Testis (tissue), 2 donors: ENCODE measurements at regions not wholly inside any gene's neighbourhood (a gene's known extent, or its start where the extent isn't known, plus 50 kb on each side); places are given as distances from the start of the nearest gene placed in this dataset.
"Not testable (repeated sequence)": the region's sequence is repeated elsewhere in the genome, so short reads cannot be mapped to it uniquely, and the experiment has no call there.

ENCODE experiments used
- DNase-seq: peaks from one replicate; pipeline ENCODE4 v3.0.0-alpha.2; 2019
- H3K27ac ChIP-seq, 2 donors: fragments of 200-600 bp; sonication (generic); one replicate each; pipeline ENCODE4 v1.5.1; 2019
- H3K27me3 ChIP-seq: fragments of 200-600 bp; sonication (generic); one replicate; pipeline ENCODE4 v1.5.1; 2019
- H3K36me3 ChIP-seq: fragments of 200-600 bp; sonication (generic); one replicate; pipeline ENCODE4 v1.5.1; 2017; ENCODE audit warnings: low read depth; ENCODE audit errors: missing control alignments
- H3K4me1 ChIP-seq: fragments of 200-600 bp; sonication (generic); one replicate; pipeline ENCODE4 v1.5.1; 2019
- H3K4me3 ChIP-seq, 2 donors: fragments of 200-600 bp; sonication (generic); one replicate each; pipeline ENCODE4 v1.5.1; 2017 to 2019
- H3K9me3 ChIP-seq: fragments of 200-600 bp; sonication (generic); one replicate; pipeline ENCODE4 v1.5.1; 2017
- POLR2A ChIP-seq: fragments of 450-650 bp; IDR thresholded peaks from one replicate; pipeline ENCODE4 v1.6.1; 2017; ENCODE audit warnings: antibody characterized with exemption, mild to moderate bottlenecking, moderate library complexity
- WGBS, 2 donors: methylation state at CpG; one replicate each; pipeline ENCODE4 v1.1.5; 2018; 5-methylcytosine and 5-hydroxymethylcytosine counted together
- intact Hi-C: fragments of 100-400 bp; cut with DNase I; formaldehyde crosslinking; loops from one replicate; pipeline ENCODE4 v1.15.1; 2023; ENCODE audit warnings: low total_unique reads
- TF ChIP-seq, protein P1 (sequence below), 3 experiments: fragments of 450-650 bp in 2 of 3; fragments of 200-600 bp in 1 of 3; sonication (generic) in 1 of 3; IDR thresholded peaks; one replicate each; pipeline ENCODE4 v1.5.1; 2016 to 2019; ENCODE audit warnings: antibody characterized with exemption in 3 of 3, mild to moderate bottlenecking in 2 of 3, moderate library complexity in 1 of 3

DNA sequence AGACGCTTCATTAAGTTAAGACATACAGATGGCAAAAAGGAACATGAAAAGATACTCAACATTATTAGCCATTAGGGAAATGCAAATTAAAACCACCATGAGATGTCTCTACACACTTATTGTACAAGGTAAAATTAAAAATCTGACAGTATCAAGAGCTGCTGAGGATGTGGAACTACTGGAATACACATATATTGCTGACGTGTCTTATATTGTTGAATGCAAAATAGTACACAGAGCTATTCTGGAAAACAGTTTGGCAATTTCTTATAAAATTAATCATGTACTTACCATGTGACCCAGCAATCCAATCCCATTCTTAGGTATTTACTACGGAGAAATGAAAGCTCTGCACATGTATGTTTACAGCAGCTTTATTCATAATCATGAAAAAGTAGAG lies 742.5 kb downstream of the TBC1D22A start:
- Histone ChIP-seq H3K9me3 (no peaks in the 10 kb centered on the region), H3K27ac (no peak overlapping the region), H3K4me1 (no peaks in the 10 kb centered on the region), H3K27me3 (no peaks in the 10 kb centered on the region), H3K4me3 (no peak overlapping the region), H3K36me3 (no peaks in the 10 kb centered on the region)
- WGBS, 2 donors, result 73 to 77% methylated on average over 3 of the region's 3 CpGs
- TF ChIP-seq, protein P1, sequence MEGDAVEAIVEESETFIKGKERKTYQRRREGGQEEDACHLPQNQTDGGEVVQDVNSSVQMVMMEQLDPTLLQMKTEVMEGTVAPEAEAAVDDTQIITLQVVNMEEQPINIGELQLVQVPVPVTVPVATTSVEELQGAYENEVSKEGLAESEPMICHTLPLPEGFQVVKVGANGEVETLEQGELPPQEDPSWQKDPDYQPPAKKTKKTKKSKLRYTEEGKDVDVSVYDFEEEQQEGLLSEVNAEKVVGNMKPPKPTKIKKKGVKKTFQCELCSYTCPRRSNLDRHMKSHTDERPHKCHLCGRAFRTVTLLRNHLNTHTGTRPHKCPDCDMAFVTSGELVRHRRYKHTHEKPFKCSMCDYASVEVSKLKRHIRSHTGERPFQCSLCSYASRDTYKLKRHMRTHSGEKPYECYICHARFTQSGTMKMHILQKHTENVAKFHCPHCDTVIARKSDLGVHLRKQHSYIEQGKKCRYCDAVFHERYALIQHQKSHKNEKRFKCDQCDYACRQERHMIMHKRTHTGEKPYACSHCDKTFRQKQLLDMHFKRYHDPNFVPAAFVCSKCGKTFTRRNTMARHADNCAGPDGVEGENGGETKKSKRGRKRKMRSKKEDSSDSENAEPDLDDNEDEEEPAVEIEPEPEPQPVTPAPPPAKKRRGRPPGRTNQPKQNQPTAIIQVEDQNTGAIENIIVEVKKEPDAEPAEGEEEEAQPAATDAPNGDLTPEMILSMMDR (IDR thresholded peaks at IDR 0.05), result no peak
- TF ChIP-seq POLR2A, result no peak
- intact Hi-C loops, result no loop called here
- DNase-seq, result no peak

DNA sequence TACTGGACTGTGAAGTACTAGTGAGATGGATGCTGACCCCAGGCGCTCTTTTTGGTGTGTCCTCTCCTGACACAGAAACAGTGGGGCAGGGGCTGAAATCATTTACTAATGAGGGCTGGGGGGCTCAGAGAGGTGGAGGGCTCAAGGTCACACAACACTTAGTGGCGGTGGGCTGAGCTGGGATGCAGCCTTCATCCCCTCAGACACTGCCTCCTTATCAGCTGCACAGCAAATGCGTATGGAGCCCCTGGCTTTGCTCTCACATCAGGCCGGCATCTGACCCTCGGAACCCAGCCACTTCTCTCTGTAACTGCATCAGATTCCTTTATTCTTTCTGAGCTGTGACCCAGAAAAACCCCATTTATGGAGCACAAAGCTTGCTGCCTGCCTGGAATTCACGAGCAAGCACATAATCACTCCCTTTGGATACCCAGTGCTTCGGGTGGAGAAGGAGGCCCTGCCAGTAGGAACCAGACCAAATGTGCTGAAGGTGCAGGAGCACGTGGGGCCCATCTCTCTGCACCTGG lies 736.6 kb downstream of the TBC1D22A start:
- TF ChIP-seq, protein P1 (IDR thresholded peaks at IDR 0.05), result no peak
- TF ChIP-seq POLR2A, result no peak
- H3K4me1 ChIP-seq, result no peaks in the 10 kb centered on the region
- H3K4me3 ChIP-seq, result no peak overlapping the region
- H3K36me3 ChIP-seq, result no peaks in the 10 kb centered on the region
- no peaks in the 10 kb centered on the region for H3K27me3 ChIP-seq
- intact Hi-C loops, result no loop called here
- H3K9me3 ChIP-seq, result no peaks in the 10 kb centered on the region
- no peak overlapping the region for H3K27ac ChIP-seq
- 78 to 89% methylated on average over 6 to 8 of the region's 8 CpGs for WGBS, 2 donors
- no peak for DNase-seq

DNA sequence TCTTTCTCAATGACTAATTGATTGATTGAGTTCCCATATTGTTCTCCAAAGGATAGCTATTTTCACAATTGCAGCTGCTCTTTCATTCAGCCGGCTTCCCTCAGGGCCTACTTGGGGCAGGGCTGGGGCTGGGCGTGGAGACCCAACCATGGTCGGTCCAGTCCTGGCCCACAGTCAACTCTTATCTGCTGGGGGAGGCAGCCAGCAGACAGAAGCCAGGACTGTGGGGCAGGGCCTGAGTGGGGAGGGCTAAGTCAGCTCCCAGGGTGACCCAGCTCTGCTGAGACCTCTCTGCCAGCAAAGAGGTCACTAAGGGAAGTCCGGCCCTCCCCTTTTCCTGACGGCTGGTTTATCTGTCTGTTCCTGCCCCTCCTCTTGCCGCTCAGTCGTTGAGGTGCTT lies 735.2 kb downstream of the TBC1D22A start:
- no peak overlapping the region for H3K4me3 ChIP-seq

DNA sequence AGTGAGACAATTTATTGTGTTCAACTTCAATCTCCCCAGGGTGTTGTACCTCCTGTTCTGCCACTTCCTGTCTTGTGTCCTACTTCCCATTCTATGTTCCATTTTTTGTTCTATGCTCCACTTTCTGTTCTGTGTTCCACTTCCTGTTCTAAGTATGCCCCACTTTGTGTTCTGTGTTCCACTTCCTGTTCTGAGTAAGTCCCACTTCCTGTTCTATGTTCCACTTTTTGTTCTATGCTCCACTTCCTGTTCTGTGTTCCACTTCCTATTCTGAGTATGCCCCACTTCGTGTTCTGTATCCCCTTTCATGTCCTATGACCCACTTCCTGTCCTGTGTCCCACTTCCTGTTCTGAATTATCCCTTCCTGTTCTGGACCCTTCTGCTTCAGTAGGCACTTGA lies 732.7 kb downstream of the TBC1D22A start:
- no peak overlapping the region for H3K27ac ChIP-seq
- H3K9me3 ChIP-seq, result no peaks in the 10 kb centered on the region
- H3K4me3 ChIP-seq, result no peak overlapping the region
- no peaks in the 10 kb centered on the region for H3K36me3 ChIP-seq
- WGBS, 2 donors, result 68 to 71% methylated on average over 1 of the region's 1 CpG
- intact Hi-C loops, result no loop called here
- TF ChIP-seq POLR2A, result no peak
- TF ChIP-seq, protein P1 (IDR thresholded peaks at IDR 0.05), result no peak
- no peak for DNase-seq
- H3K27me3 ChIP-seq, result no peaks in the 10 kb centered on the region
- H3K4me1 ChIP-seq, result no peaks in the 10 kb centered on the region

More for the DNA sequence above, 735.2 kb downstream of the TBC1D22A start:
- H3K27ac ChIP-seq, result no peak overlapping the region
- no peaks in the 10 kb centered on the region for H3K4me1 ChIP-seq
- DNase-seq, result peak; percentile 25
- no peaks in the 10 kb centered on the region for H3K36me3 ChIP-seq
- TF ChIP-seq POLR2A, result no peak
- TF ChIP-seq, protein P1 (IDR thresholded peaks at IDR 0.05), result no peak
- 41 to 53% methylated on average over 7 of the region's 7 CpGs for WGBS, 2 donors
- H3K9me3 ChIP-seq, result no peaks in the 10 kb centered on the region
- intact Hi-C loops, result no loop called here
- no peaks in the 10 kb centered on the region for H3K27me3 ChIP-seq

DNA sequence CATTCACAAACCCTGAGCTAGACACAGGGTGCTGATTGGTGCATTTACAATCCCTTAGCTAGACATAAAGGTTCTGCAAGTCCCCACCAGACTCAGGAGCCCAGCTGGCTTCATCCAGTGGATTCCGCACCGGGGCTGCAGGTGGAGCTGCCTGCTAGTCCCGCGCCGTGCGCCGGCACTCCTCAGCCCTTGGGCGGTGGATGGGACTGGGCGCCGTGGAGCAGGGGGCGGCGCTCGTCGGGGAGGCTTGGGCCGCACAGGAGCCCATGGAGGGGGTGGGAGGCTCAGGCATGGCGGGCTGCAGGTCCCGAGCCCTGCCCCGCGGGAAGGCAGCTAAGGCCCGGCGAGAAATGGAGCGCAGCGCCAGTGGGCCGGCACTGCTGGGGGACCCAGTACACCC lies 725.7 kb downstream of the TBC1D22A start:
- H3K27ac ChIP-seq, H3K4me1 ChIP-seq, H3K27me3 ChIP-seq, H3K9me3 ChIP-seq, H3K36me3 ChIP-seq, DNase-seq, intact Hi-C loops: not testable (repeated sequence)
- peak overlapping the region; percentile 29 to 41 for H3K4me3 ChIP-seq
- 61 to 67% methylated on average over 7 to 14 of the region's 24 CpGs for WGBS, 2 donors
